COLO668 (cell line): ENCODE measurements at regions not wholly inside any gene's neighbourhood (a gene's known extent, or its start where the extent isn't known, plus 50 kb on each side); places are given as distances from the start of the nearest gene placed in this dataset.

Experiments used
- DNase-seq: peaks from one replicate; lab custom pipeline; 2025; ENCODE audit not compliant: unreplicated experiment; lab: John Stamatoyannopoulos, UW

DNA sequence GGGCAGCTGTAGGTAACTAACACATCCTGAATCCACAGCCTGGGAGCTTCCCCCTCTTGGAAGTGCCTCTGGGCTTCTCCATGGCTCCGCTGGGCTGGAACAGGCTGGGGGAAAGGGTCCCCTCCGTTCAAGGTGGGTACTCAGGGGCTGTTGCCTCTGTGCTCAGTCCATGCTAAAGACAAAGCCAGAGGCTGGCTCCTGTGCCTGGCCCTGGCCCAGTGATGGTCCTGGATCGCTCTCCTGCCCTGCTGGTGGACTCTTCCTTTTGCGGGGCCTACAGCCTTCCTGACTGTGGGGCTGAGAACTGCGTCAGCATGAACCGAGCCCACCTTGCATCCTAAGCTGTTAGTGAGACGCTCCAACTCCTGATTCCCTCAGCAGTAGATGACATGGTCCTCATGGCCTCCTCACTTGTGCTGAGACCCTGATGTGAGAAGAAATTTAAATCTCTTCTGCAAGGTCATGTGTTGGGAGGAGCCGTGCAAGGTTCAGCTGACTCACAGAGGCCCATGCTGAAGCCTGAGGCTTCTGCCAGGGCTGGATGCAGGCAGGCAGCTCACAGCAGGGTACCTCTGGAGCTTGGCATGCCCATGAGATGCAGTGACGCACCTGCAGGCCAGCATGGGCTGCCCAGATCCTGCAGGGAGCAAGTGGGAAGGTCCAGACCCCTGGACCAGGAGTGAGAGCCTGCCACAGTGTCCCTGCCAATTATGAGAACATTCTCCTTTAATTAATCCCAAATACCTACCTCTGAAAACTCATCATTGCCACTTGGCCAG, 1285.5 kb downstream of the TBC1D22A start:
- no peak for DNase-seq

DNA sequence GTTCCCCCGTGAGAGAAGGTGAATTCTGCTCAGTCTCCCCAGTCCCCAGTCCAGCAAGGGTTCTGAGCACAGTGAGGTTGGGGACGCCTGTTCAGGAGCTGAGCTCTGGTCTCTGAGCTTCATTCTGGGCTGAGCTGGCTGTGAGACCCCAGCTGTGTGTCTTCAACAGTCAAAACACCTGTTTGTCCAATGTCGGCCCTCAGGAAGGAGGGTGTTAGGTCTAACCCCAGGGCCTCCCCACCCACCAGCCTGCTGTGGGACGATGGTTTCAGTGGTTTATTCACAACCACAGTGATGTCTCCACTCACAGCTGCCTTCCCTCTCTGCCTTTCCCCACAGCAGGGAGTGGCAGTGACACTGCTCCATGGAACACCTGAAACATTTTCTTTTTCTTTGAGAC, 1282.9 kb downstream of the TBC1D22A start:
- DNase-seq = no peak

DNA sequence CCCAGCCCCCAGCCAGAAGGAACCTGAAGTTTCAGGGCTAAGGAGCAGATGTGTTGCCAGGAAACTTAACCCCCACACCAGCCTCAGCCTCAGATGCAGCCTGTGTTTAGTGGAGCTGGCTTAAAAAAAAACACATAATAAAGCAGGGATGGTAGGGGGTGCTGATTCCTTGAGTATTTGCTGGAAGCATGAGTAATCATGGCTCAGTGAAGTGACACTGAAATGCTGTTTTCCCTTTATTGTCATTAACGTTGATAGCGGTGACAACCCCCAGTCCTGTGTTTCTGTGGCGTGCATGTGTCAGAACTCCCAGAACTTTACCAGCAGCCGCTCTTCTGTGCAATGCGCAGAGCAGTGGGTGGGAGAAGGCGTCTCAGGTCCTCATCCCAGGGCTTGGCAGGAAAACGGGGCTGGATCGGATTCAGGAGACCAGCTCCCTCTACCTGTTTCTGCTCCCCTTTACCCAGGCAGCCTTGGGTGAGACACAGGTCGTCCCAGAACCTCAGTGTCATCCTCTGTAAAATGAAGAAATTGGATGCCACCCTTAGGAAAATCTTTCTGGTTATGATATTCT, 1282.1 kb downstream of the TBC1D22A start:
- DNase-seq = no peak

DNA sequence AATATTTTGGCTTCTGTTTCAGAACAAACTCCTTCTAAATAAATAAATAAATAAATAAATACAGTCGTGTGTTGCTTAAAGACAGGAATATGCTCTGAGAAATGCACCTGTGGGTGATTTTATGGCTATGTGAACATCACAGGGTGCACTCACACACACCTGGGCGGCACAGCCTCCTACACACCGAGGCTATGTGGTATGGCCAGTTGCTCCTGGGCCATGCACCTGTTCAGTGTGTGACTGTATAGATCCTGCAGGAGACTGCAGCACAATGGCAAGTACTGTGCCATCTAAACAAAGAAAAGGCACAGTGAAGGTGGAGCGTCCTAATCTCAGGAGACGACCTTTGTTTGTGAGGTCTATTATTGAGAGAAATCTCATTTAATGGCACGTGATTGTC, 1281.1 kb downstream of the TBC1D22A start:
- DNase-seq = peak; percentile 54

DNA sequence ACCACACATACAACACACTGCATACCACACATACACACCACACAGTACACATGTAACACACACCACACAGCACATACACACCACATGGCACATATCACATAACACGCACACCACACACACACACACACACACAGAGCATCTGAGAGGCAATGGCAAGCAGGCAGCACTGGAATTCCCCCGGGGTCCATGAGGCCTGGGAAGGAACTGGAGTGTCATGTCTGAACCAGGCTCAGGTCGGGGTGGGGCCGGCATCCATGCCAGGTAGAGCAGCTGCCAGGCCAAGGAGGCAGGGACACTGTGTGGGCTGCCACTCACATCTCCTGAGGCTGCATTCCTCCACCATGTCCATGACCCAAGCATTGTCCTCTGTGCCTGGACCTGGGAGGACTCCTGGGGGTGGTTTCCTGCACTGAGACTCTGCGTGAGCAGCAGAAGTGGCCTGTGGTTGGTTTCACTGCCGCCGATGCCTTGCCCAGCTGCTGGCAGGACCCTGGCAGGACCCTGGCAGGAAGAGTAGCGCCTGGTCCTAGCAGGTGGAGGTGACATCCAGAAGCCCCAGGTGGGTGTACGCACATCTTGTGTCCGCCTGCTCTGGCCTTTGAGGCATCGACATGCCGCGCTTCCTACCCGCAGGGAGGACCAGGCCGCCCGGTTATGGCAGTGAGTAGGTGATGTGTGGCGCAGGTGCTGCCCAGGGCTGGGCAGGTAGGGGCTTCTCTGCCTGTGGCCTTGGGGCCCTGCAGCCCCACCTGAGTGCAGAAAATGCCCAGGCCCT, 1280.4 kb downstream of the TBC1D22A start:
- no peak for DNase-seq

DNA sequence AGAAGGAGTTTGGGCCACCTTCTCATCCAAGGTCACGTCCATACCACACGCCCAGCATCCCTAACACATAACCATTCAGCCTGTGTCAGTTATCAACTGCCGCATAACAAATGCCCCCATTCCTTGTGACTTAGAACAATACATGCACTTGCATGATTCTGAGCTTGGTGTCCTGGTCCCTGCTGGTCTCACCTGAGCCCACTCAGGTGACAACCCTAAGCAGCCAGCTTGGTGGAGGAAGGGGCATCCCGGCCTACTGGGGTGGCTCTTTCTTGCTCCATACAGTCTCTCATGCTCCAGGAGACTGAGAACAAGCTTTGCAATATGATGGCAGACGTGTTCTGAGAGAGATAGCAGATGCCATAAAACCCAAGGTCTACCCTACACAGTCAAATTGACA, 1276.9 kb downstream of the TBC1D22A start:
- no peak for DNase-seq

DNA sequence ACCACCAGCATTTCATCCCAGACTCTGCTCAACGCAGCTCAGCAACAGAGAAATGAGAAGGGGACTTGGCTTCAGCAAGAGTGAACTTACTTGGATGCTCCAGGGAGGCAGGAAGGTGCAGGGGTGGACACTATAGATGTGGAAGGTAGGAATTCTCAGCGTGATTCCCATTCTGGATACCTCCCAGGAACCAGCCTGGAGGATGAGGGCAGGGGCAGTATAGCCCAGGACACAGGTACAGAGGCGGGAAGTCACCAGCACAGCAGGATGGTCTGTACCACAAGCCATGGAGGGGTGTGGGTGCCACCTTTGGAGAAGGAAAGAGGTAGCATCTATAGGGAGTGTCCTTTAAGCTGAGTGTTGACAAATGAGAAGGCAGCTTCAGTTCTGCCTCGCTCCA, 1275.2 kb downstream of the TBC1D22A start:
- peak; percentile 85 for DNase-seq

DNA sequence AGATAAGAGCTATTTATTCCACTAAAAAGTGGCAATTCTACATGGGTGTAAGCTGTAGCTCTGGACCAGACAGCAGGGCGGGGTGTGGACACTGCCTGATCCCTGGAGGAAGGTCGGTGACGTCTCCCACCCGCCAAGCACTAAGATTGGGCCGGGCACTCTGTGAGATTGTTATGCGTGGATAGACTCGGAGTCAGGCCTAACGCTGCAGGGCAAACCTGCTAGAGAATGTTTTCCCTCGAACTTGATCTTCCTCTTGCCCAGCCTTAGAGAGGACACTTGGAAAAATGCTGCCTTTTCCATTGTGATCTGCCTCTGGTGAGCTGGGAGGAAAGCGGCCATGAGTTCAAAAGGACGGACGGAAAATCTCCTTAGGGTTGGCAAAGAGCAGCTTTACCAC, 1273.4 kb downstream of the TBC1D22A start:
- no peak for DNase-seq

DNA sequence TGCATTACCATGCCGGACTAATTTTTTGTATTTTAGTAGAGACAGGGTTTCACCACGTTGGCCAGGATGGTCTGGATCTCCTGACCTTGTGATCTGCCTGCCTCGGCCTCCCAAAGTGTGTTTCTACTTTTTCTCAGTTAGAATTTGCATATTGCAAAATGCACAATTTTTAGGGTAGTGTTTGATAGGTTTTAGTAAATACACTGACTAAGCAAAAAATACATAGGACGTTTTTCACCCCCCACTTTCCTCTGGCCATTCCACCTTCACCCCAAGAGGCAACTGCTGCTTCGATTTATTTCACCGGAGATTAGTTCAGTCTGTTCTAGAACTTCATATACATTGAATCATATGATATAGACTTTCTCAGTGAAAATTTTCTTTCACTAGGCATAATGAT, 1269.1 kb downstream of the TBC1D22A start:
- DNase-seq = no peak

DNA sequence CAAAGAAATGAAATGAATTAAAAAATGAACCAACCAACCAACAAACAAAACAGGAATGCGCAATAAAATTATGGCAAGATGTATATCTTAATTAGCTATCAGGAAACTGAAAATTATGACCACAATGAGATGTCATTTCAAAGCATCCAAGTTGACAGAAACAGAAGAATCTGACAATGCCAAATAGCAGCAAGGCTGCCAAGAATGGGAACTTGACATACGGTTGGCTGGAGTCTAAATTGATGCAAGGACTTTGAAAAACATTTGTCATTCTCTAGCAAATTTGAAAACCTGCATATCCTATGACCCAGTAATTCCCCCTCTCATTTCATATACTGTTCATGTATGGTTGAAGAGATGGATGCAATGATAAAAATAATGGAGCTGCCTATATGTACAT, 1262.6 kb downstream of the TBC1D22A start:
- DNase-seq = no peak

DNA sequence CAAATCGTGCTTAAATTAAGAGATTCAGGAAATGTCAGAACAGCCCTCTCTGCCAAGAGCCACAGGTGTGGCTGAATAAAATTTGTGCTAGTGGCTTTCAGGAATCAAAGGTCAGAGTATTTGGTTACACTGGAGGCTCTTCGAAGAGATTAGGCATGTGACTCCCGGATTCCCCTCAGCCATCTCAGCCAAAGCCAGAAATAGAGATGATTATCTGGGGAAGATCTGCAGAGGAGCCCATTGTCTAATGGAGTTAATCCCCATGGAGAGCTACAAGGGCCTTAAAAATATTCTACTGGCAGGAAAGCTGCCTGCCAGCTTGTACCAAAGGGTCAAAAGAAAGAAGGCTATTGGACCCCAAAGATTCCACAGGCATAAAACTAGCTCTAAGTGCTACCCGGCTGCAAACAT, 1259.5 kb downstream of the TBC1D22A start:
- no peak for DNase-seq

DNA sequence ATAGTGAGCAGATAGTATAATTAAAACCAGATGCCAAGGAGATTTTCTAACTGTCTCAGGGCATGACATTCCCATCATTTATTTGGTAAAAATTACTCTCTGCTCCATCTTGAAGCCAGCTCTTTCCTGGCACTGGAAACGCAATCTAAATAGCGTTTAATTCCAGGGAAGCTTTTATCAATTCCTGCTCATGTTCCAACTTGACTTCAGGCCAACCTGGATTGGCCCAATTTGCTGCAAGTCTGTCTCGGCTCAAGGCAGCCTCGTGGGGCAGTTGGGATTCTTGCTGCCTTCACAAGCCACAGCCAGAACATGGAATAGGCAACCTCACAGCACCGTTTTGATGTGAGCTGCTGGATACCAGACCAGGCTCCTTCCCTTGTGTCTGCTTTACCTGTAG, 1255.9 kb downstream of the TBC1D22A start:
- no peak for DNase-seq

DNA sequence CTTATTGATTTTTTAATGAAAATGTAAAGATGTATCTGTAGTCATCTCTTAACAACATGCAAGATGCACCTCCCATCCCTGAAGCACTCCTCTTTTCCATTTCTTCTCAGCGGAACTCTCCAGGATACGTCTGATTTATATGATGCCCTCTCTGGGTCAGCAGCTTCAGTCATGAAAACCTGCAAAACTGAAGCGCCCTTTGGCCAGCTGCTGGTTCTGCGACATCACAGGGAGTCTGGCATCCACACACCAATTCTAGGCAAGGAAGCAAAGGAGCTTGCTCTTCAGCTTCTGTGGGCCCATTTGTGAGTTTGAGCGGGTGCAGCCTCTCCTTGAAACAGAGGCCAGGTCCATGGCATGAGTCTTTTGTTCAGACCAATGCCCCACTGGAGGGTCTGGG, 1253.3 kb downstream of the TBC1D22A start:
- DNase-seq = peak; percentile 20

DNA sequence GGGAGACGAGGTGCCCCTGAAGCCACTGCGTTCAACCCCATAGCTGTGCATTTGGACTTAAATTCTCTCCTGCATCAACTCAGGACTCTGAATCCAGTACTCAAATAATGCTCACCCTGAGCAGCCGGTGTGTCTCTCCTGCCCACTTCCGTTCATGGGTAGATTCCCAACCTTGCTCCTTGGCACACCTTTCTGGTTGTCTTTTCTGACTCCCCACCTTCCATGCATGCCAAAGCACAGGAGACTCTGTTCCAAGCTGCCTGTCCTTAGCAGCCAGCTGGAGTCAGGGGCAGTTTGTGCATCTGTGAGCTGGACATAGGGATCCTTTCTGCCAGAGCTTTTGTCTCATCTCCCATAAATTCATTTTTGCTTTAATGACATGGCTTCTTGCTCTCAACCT, 1242.5 kb downstream of the TBC1D22A start:
- no peak for DNase-seq

DNA sequence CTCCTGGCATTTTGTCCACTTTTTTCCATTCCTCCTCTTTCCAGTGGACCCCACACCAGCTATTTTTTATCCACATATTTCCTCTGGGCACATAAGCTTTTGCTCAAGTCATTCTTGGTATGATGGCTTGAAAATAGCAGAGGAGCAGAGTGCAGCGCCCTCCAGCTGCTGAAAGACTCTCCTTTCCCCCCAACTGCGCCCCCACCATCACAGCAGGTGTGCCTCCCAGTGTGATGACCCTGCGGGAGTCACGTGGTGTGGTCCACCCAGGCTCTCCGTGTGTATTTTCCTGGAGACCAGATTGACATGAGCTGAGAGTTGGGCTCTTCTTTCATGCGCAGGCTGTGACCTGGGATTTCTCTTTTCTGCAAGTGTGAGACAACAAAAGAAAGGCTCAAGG, 1241.6 kb downstream of the TBC1D22A start:
- peak; percentile 27 for DNase-seq

DNA sequence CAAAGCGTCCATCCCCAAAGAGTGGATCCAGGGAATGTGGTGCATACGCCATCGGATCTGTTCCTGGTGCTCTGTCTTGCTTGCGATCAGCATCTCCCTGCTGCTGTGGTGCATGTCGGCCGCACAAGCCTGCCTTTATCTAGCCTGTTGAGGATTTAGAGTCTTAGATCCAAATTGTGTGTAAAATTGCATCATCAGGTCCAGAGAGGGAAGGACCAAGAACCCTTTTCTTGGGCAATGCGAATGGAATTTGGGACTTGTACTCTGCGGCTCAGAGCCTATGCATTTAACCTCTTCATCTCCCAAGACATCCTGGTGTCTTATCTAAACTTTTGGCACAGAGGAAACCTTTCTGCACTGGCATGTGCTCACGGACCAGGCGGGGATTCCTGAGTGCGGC, 1238.7 kb downstream of the TBC1D22A start:
- DNase-seq = no peak

DNA sequence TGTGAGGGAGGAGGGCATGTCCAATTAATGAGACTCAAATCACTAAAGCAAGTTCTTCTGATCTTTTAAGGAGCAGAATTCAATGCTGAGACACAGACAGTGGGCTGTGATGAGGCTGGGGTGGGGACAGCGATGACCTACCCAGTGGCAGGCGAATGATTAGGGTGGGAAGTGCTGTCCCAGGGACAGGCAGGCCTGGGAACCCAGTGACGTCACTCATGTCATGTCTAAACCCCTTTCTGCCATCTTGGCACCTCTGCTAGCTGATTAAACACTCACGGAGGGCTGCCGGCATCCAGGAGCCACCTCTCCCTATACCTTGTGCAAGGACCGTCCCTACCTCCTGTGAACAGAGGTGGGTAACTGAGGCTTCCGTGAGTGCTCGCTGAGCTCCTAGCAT, 1235.2 kb downstream of the TBC1D22A start:
- DNase-seq = no peak

DNA sequence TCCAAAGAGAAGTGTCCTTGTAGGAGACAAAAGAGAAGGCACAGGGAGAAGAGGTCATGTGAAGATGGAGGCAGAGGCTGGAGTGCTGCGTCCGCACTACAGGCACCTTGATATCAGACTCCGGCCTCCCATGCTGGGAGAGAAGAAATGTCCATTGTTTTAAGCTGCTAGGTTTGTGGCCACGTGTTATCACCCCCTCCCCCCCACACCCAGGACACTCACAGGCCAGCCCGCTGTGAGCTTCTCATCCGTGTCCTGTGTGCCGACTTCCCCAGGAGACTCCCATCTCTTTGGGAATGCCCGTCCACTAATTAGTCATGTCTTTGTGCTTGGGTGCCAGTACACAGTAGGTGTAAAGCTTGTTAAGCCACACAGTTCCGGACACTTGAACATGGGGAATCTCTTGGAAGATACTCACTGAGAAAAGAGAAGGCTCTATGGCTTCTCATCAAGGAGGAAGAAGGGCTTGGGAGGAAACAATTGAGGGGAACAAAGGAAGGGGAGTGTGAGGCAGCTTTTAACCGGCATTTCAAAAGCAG, 1234.7 kb downstream of the TBC1D22A start:
- no peak for DNase-seq

DNA sequence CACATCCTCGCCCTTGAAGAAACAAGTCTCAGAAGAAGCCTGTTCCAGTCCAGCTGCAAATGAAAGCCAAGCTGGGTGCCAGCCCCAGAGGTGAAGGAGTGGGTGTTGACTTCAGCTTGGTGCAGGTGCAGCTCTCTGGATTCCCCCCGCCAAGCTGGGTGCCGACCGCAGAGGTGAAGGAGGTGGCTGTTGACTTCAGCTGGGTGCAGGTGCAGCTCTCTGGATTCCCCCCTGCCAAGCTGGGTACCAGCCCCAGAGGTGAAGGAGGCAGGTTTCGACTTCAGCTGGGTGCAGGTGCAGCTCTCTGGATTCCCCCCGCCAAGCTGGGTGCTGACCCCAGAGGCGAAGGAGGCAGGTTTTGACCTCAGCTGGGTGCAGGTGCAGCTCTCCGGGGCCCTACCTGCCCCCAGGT, 1234.0 kb downstream of the TBC1D22A start:
- DNase-seq = peak; percentile 63

DNA sequence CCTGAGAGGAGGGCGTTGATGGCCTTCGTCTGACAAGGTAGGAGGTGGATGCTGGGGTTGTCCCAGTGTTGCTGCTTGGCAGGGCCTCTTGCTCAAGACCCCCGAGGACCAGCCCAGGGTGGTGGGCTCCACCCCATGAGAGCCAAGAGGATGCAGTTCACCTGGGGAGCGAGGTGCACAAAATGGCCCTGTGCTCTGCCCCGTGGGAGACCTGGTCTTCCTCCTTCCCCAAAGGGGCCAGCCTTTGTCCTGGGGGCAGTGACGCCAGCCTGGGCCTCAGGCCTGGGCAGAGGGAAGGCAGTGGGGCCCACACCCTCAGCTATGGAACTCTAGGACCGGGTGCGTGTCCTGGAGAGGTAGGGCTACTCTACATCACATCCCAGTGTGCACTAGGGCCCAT, 1233.3 kb downstream of the TBC1D22A start:
- DNase-seq = no peak

DNA sequence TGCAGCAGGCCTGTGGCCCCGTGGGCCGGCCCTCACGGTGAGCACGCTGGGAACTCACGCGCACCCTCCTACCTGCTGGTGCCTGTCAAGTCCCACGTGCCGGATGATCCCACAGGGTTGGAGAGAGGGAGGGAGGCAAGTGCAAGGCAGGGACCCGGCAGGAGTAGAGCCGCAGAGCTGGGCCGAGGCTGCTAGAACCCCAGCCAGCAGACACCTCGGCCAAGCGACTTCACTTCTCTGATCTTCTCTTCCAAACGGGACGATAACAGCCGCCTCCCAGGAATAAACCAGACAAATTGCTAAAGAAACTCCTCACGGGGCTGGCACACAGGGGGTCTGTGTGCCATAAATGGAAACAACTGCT, 1232.8 kb downstream of the TBC1D22A start:
- no peak for DNase-seq
